Heart right ventricle (tissue), 16 donors: ENCODE measurements at regions not wholly inside any gene's neighbourhood (a gene's known extent, or its start where the extent isn't known, plus 50 kb on each side); places are given as distances from the start of the nearest gene placed in this dataset.
"Not testable (repeated sequence)": the region's sequence is repeated elsewhere in the genome, so short reads cannot be mapped to it uniquely, and the experiment has no call there.

ENCODE experiments used
- ATAC-seq, 8 donors: fragments of 200-7000 bp; cut with Tn5 transposase; one replicate each; pipeline ENCODE4 v1.9.1; 2020; ENCODE audit warnings: mild to moderate bottlenecking in 8 of 8, moderate library complexity in 8 of 8, moderate number of reproducible peaks in 1 of 8
- DNase-seq, 2 donors: peaks; one replicate each; pipeline ENCODE4 v3.0.0-alpha.2; 2020
- H3K27ac ChIP-seq, 10 donors: fragments of 200-600 bp; sonication (generic) in 2 of 10; one replicate each; pipeline versions ENCODE4 v1.5.0 to v1.8.0; 2020 to 2022; ENCODE audit warnings: mild to moderate bottlenecking in 3 of 10
- H3K27me3 ChIP-seq, 7 donors: fragments of 200-600 bp; one replicate each; pipeline ENCODE4 v1.8.0; 2021 to 2022; ENCODE audit warnings: mild to moderate bottlenecking in 2 of 7
- H3K36me3 ChIP-seq, 9 donors: fragments of 200-600 bp; sonication (generic) in 1 of 9; one replicate each; pipeline versions ENCODE4 v1.5.0 to v1.8.0; 2020 to 2022; ENCODE audit warnings: mild to moderate bottlenecking in 2 of 9
- H3K4me1 ChIP-seq, 9 donors: fragments of 200-600 bp; sonication (generic) in 1 of 9; one replicate each; pipeline versions ENCODE4 v1.5.0 to v1.8.0; 2020 to 2022; ENCODE audit warnings: mild to moderate bottlenecking in 4 of 9
- H3K4me3 ChIP-seq, 10 donors: fragments of 200-600 bp; sonication (generic) in 2 of 10; one replicate each; pipeline versions ENCODE4 v1.5.0 to v1.8.0; 2020 to 2022; ENCODE audit warnings: mild to moderate bottlenecking in 7 of 10, moderate library complexity in 2 of 10
- H3K9me3 ChIP-seq, 11 donors: fragments of 200-600 bp in 10 of 11; sonication (generic) in 2 of 11; one replicate each; pipeline versions ENCODE4 v1.5.0 to v1.8.0; 2013 to 2022; ENCODE audit warnings: mild to moderate bottlenecking in 2 of 11, control low read depth in 1 of 11, moderate library complexity in 1 of 11
- CTCF ChIP-seq, 9 donors: fragments of 200-600 bp; sonication (generic) in 2 of 9; IDR thresholded peaks; one replicate each; pipeline versions ENCODE4 v1.5.0 to v1.8.0; 2021 to 2022; ENCODE audit warnings: antibody characterized with exemption in 9 of 9, mild to moderate bottlenecking in 5 of 9, moderate library complexity in 1 of 9
- WGBS, 2 donors: extraction: QIAGEN DNeasy Blood & Tissue Kit; methylation state at CpG; one replicate each; pipeline ENCODE4 v1.1.7; 2013; ENCODE audit warnings: inconsistent platforms in 1 of 2; 5-methylcytosine and 5-hydroxymethylcytosine counted together
- intact Hi-C, 10 donors: fragments of 100-400 bp; cut with DNase I; formaldehyde crosslinking; loops; one replicate each; pipeline versions ENCODE4 v1.11.1 to v1.14.2; 2022
- donor health status: Arrhythmogenic right ventricular cardiomyopathy.
- donor health status: ischemic (EF 13 %, LVEDD 7.1; RV severe dilation, severe dysfunction).
- donor health status: healthy with polysubstance abuse.
- donor health status: DM: no; HTN: yes; CAD: no.
- donor health status: DM: no; HTN: no; CAD: no.
- donor health status: ischemic (EF 25% LVEDD 6.9; RV normal size, moderate dysfunction).
- donor health status: ischemic (EF 25% LVEDD 5.7; RV mildly dilated, moderate dysfunction).
- donor health status: healthy.
- donor health status: DM: yes; HTN: yes; CAD: no.
- donor health status: Ischemic cardiomyopathy.
- donor health status: ischemic (EF 35%, LVEDD 5.7; RV mildly dilated, moderate dysfunction).
- donor health status: nonischemic (EF 11% LVEDD 7.7; RV severe dilation, severe dysfunction).
- donor health status: DM: yes; HTN: yes; CAD: no.
- donor health status: PGD.
- donor health status: ischemic (EF 29% LVEDD 5.4; RV normal size, mild dysfunction).
- donor health status: nonischemic (EF 23%, LVEDD 6.1; RV moderate dilation, normal function).

DNA sequence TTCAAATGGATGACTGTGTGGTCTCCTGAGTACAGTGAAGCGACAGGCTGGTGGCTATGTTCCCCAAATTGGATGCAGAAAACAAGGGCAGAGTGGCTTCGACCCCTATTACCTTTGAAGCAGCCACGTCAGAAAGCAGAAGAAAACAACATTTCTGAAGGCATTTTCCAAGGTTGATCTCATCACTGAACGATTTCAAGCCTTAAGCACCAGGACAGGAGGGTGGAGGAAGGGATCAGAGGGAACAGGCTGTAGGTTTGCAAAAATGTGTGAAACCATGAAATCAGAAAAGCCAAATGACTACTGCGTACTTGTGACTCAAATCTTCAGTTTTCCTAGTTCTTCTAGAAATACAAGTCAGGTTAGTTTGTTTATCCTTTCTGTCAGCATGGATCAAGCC, 181.0 kb upstream of the TMEM106B start:
- Histone ChIP-seq H3K9me3 (peaks cover 0 to 5% (median 0%) of the 10 kb centered on the region in 11 donors), H3K4me3 (no peak overlapping the region), H3K27me3 (no peaks in the 10 kb centered on the region), H3K4me1 (no peaks in the 10 kb centered on the region), H3K27ac (no peak overlapping the region), H3K36me3 (no peaks in the 10 kb centered on the region)
- no peak for TF ChIP-seq CTCF (IDR thresholded peaks at IDR 0.05)
- DNase-seq (no peak), ATAC-seq (no peak)
- WGBS, 2 donors, result 70 to 80% methylated on average over 5 of the region's 5 CpGs
- intact Hi-C loops, result loop anchor here in 1 of 10 donors (10.0 kb wide), 1 partner anchor 45 kb away; no protein-coding TSS in a partner anchor

GRCh38 chr7:12031186-12031585, 179.9 kb upstream of the TMEM106B start:
- H3K27me3 ChIP-seq, result no peaks in the 10 kb centered on the region
- intact Hi-C loops, result loop anchor here in 1 of 10 donors (10.0 kb wide), 1 partner anchor 46 kb away; no protein-coding TSS in a partner anchor
- DNase-seq (no peak), ATAC-seq (no peak)
- TF ChIP-seq CTCF (IDR thresholded peaks at IDR 0.05), result no peak
- no peak overlapping the region for H3K27ac ChIP-seq
- H3K36me3 ChIP-seq, result no peaks in the 10 kb centered on the region
- H3K4me3 ChIP-seq, result no peak overlapping the region
- no peaks in the 10 kb centered on the region for H3K4me1 ChIP-seq
- no peaks in the 10 kb centered on the region for H3K9me3 ChIP-seq
- 86 to 87% methylated on average over 1 of the region's 1 CpG for whole genome bisulfite sequencing, 2 donors

DNA sequence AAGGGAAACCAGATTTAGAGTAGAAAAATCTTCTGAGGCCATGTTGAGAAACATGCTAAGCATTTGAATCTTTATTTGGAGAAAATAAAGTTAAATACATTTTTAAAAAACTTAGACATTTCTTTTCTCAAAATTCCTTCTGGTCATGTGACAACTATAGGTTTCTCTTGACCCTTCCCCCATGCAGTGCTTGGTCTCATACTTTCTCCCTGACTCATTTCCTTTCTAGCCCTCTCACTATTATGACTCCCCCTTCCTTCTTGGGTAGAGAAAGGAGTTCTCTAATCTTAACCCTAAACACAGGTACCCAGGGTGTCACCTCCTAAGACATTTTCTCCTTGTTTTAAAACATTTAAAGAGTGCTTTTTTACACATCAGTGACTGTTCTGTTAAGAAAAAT, 179.5 kb upstream of the TMEM106B start:
- no peak for DNase-seq
- H3K27me3 ChIP-seq, result no peaks in the 10 kb centered on the region
- ATAC-seq, result no peak
- H3K4me3 ChIP-seq, result no peak overlapping the region
- no peak for TF ChIP-seq CTCF (IDR thresholded peaks at IDR 0.05)
- no peaks in the 10 kb centered on the region for H3K9me3 ChIP-seq
- no peaks in the 10 kb centered on the region for H3K4me1 ChIP-seq
- no peaks in the 10 kb centered on the region for H3K36me3 ChIP-seq
- no peak overlapping the region for H3K27ac ChIP-seq
- intact Hi-C loops, result loop anchor here in 1 of 10 donors (10.0 kb wide), 1 partner anchor 47 kb away; no protein-coding TSS in a partner anchor

- ATAC-seq, result no peak
- H3K4me1 ChIP-seq, result no peaks in the 10 kb centered on the region
- H3K27me3 ChIP-seq, result no peaks in the 10 kb centered on the region
- no peak overlapping the region for H3K27ac ChIP-seq
- H3K9me3 ChIP-seq, result no peaks in the 10 kb centered on the region
- DNase-seq, result no peak
- WGBS, 2 donors, result 74 to 78% methylated on average over 1 of the region's 1 CpG
- intact Hi-C loops, result loop anchor here in 1 of 10 donors (10.0 kb wide), 1 partner anchor 47 kb away; no protein-coding TSS in a partner anchor
- no peak for TF ChIP-seq CTCF (IDR thresholded peaks at IDR 0.05)
- H3K36me3 ChIP-seq, result no peaks in the 10 kb centered on the region
- no peak overlapping the region for H3K4me3 ChIP-seq
These were observed 178.9 kb upstream of the TMEM106B start for GRCh38 chr7:12032146-12032545.

GRCh38 chr7:12043457-12043856, 167.6 kb upstream of the TMEM106B start:
- H3K27me3 ChIP-seq, H3K4me1 ChIP-seq, H3K4me3 ChIP-seq, DNase-seq, intact Hi-C loops, H3K36me3 ChIP-seq, H3K9me3 ChIP-seq, ATAC-seq, H3K27ac ChIP-seq: not testable (repeated sequence)
